SK-N-SH (cell line): ENCODE measurements at regions not wholly inside any gene's neighbourhood (a gene's known extent, or its start where the extent isn't known, plus 50 kb on each side); places are given as distances from the start of the nearest gene placed in this dataset.

Experiments
- CTCF ChIP-seq: fragments of 200-600 bp; sonication (generic); IDR thresholded peaks from 2 replicates; pipeline ENCODE4 v1.6.1; 2017; ENCODE audit warnings: antibody characterized with exemption, mild to moderate bottlenecking, moderate library complexity
- EP300 ChIP-seq, 2 experiments: IDR thresholded peaks; 2 replicates each; pipeline versions ENCODE4 v1.4.0 to v1.6.1; 2012; ENCODE audit warnings: borderline replicate concordance in 1 of 2, low read depth in 1 of 2, low read length in 1 of 2
- EZH2phosphoT487 ChIP-seq: fragments of 200-600 bp; sonication (generic); IDR thresholded peaks from 2 replicates; pipeline ENCODE4 v1.6.1; 2017; ENCODE audit warnings: low read depth, mixed run types, mild to moderate bottlenecking, antibody characterized with exemption, moderate library complexity, borderline replicate concordance
- FOSL2 ChIP-seq: IDR thresholded peaks from 2 replicates; pipeline ENCODE4 v1.4.0; 2012; ENCODE audit warnings: low read depth, mild to moderate bottlenecking, moderate library complexity, borderline replicate concordance
- MXI1 ChIP-seq: IDR thresholded peaks from 2 replicates; pipeline ENCODE4 v1.6.1; 2012; ENCODE audit warnings: mild to moderate bottlenecking, low read depth, low read length, improper control_type of control experiment
- NFIC ChIP-seq: IDR thresholded peaks from 2 replicates; pipeline ENCODE4 v1.4.0; 2012; ENCODE audit warnings: borderline replicate concordance
- POLR2AphosphoS5 ChIP-seq: IDR thresholded peaks from 2 replicates; pipeline ENCODE4 v1.6.1; 2012; ENCODE audit warnings: low read depth, low read length
- RAD21 ChIP-seq: IDR thresholded peaks from 2 replicates; pipeline ENCODE4 v1.6.1; 2012; ENCODE audit warnings: mild to moderate bottlenecking, low read length
- REST ChIP-seq: IDR thresholded peaks from 2 replicates; pipeline ENCODE4 v1.6.1; 2012; ENCODE audit warnings: mild to moderate bottlenecking, low read depth, low read length, moderate library complexity
- SIN3A ChIP-seq: IDR thresholded peaks from 2 replicates; pipeline ENCODE4 v1.6.1; 2012; ENCODE audit warnings: low read depth, mild to moderate bottlenecking, low read length, moderate library complexity, borderline replicate concordance
- SMC3 ChIP-seq: IDR thresholded peaks from 2 replicates; pipeline ENCODE4 v1.6.1; 2012; ENCODE audit warnings: low read depth, low read length, improper control_type of control experiment
- TCF12 ChIP-seq: IDR thresholded peaks from 2 replicates; pipeline ENCODE4 v1.4.0; 2012

GRCh38 chr21:19522381-19522780 lies 1118.8 kb upstream of the TMPRSS15 start:
- TF ChIP-seq SMC3 (no peak), CTCF (no peak), EZH2phosphoT487 (no peak), MXI1 (no peak), SIN3A (no peak), FOSL2 (no peak), TCF12 (no peak), POLR2AphosphoS5 (no peak), RAD21 (no peak), NFIC (no peak), REST (no peak), EP300 (IDR thresholded peaks at IDR 0.05; ENCODE audit: borderline replicate concordance in 1 of 2, low read depth in 1 of 2, low read length in 1 of 2) (no peak)
